Nephron (organoid): ENCODE measurements at regions not wholly inside any gene's neighbourhood (a gene's known extent, or its start where the extent isn't known, plus 50 kb on each side); places are given as distances from the start of the nearest gene placed in this dataset.
A peak's percentile ranks its signal among the peaks of the same experiment; 100 is the strongest.

ENCODE experiments used
- H3K27ac Mint-ChIP-seq, 3 experiments: 2 replicates each; pipeline ENCODE4 v1.8.0; 2020; ENCODE audit warnings: mixed read lengths in 3 of 3, mild to moderate bottlenecking in 2 of 3, moderate library complexity in 1 of 3
- H3K27me3 Mint-ChIP-seq: 2 replicates; pipeline ENCODE4 v1.8.0; 2021; ENCODE audit warnings: low read depth, mild to moderate bottlenecking, moderate library complexity, mixed read lengths
- H3K36me3 Mint-ChIP-seq: 2 replicates; pipeline ENCODE4 v1.8.0; 2020; ENCODE audit warnings: low read depth, mixed read lengths
- H3K4me1 Mint-ChIP-seq: 2 replicates; pipeline ENCODE4 v1.8.0; 2020; ENCODE audit warnings: mixed read lengths
- H3K4me3 Mint-ChIP-seq, 3 experiments: 2 replicates each; pipeline ENCODE4 v1.8.0; 2020; ENCODE audit warnings: mild to moderate bottlenecking in 3 of 3, mixed read lengths in 3 of 3, moderate library complexity in 2 of 3
- H3K9me3 Mint-ChIP-seq: 2 replicates; pipeline ENCODE4 v1.8.0; 2020; ENCODE audit warnings: mixed read lengths
- TF ChIP-seq, protein P1 (sequence below), 3 experiments: fragments of 200-600 bp; sonication (generic); IDR thresholded peaks; one replicate each; pipeline ENCODE4 v1.5.0; 2021; ENCODE audit warnings: antibody characterized with exemption in 3 of 3; ENCODE audit not compliant: unreplicated experiment in 3 of 3

DNA sequence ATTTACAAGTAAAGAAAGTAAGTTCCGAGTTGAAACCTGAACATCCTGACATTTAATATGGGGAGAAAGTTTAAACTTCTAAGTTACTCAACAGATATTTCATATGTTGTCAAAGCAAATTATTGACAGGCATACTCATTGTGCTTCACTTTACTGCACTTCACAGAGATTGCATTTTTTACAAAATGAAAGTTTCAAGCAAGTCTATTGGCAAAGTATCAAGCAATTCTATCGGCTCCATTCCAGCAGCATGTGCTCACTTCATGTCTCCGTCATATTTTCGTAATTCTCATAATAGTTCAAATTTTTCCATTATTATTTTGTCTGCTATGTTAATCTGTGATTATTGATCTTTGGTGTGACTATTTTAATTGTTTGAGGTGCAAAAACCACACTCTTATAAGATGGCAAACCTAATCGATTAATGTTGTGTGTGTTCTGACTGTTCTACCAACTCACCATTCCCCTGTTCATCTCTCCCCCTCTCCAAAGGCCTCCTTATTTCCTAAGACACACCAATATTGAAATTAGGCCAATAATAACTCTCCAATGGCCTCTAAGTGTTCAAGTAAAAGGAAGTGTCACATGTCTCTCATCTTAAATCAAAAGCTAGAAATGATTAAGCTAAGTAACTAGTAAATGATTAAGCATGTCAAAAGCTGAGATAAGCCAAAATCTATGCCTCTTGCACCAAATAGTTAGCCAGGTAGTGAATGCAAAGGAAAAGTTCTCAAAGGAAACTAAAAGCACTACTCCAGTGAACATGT, 68.2 kb upstream of the BCL9 start:
- TF ChIP-seq, protein P1, sequence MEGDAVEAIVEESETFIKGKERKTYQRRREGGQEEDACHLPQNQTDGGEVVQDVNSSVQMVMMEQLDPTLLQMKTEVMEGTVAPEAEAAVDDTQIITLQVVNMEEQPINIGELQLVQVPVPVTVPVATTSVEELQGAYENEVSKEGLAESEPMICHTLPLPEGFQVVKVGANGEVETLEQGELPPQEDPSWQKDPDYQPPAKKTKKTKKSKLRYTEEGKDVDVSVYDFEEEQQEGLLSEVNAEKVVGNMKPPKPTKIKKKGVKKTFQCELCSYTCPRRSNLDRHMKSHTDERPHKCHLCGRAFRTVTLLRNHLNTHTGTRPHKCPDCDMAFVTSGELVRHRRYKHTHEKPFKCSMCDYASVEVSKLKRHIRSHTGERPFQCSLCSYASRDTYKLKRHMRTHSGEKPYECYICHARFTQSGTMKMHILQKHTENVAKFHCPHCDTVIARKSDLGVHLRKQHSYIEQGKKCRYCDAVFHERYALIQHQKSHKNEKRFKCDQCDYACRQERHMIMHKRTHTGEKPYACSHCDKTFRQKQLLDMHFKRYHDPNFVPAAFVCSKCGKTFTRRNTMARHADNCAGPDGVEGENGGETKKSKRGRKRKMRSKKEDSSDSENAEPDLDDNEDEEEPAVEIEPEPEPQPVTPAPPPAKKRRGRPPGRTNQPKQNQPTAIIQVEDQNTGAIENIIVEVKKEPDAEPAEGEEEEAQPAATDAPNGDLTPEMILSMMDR (IDR thresholded peaks at IDR 0.05; ENCODE audit: unreplicated experiment in 3 of 3) = no peak
- peaks cover 10% of the 10 kb centered on the region for H3K4me1 Mint-ChIP-seq
- no peaks in the 10 kb centered on the region for H3K27me3 Mint-ChIP-seq
- no peak overlapping the region for H3K4me3 Mint-ChIP-seq
- H3K9me3 Mint-ChIP-seq = peaks cover under 1% of the 10 kb centered on the region
- H3K36me3 Mint-ChIP-seq = no peaks in the 10 kb centered on the region
- H3K27ac Mint-ChIP-seq = peak overlapping the region; percentile 61 to 72 (median 65)

DNA sequence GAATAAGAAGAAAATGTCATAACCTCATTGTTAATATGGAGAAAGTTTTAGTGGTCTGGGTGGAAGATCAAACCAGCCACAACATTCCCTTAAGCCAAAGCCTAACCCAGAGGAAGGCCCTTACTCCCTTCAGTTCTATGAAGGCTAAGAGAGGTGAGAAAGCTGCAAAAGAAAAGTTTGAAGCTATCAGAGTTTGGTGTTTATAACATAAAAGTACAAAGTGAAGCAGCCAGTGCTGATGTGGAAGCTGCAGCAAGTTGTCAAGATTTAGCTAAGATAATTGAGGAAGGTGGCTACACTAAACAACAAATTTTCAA, 67.6 kb upstream of the BCL9 start:
- H3K36me3 Mint-ChIP-seq = no peaks in the 10 kb centered on the region
- no peaks in the 10 kb centered on the region for H3K27me3 Mint-ChIP-seq
- peaks cover 10% of the 10 kb centered on the region for H3K4me1 Mint-ChIP-seq
- TF ChIP-seq, protein P1 (IDR thresholded peaks at IDR 0.05; ENCODE audit: unreplicated experiment in 3 of 3) = no peak
- H3K9me3 Mint-ChIP-seq = peaks cover under 1% of the 10 kb centered on the region
- no peak overlapping the region for H3K4me3 Mint-ChIP-seq
- H3K27ac Mint-ChIP-seq = peak overlapping the region; percentile 61 to 72 (median 65)

DNA sequence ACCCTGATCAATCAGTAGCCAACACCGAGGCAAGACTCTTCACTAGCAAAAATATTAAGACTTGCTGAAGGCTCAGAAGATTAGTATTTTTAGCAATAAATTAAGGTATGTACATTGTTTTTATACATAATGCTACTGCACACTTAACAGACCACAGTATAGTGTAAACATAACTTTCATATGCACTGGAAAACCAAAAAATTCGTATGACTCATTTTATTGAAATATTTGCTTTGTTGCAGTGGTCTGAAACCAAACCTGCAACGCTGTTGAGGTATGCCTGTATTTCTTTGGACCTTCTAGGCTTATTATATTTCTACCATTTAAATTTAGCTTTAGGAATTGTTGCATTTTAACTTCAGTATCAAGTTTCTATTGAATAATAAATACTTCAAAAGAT, 65.8 kb upstream of the BCL9 start:
- no peaks in the 10 kb centered on the region for H3K36me3 Mint-ChIP-seq
- TF ChIP-seq, protein P1 (IDR thresholded peaks at IDR 0.05; ENCODE audit: unreplicated experiment in 3 of 3) = no peak
- no peak overlapping the region for H3K4me3 Mint-ChIP-seq
- H3K4me1 Mint-ChIP-seq = peaks cover 10% of the 10 kb centered on the region
- peaks cover 2% of the 10 kb centered on the region for H3K9me3 Mint-ChIP-seq
- H3K27me3 Mint-ChIP-seq = no peaks in the 10 kb centered on the region
- H3K27ac Mint-ChIP-seq = no peak overlapping the region

DNA sequence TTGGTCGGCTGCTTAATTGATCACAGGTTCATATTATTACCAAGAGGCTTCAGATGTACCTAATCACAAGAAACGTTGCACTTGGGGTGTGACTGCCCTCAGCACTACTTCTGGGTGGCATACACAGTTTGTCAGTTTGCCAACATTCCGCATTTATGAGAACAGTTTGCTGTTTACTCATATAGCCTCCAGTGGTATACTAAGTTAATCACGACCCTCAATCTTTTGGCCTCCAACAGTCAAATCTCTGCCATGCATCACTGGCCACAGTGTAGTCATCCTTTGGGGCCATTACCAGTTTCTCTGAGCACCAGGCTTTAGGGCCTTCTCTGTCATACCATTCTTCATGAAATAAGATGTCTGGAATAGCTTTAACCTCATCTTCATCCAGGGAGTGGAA, 62.8 kb upstream of the BCL9 start:
- Mint-ChIP-seq H3K4me3 (no peak overlapping the region), H3K4me1 (peaks cover 1% of the 10 kb centered on the region), H3K9me3 (peaks cover 2% of the 10 kb centered on the region), H3K27me3 (no peaks in the 10 kb centered on the region), H3K27ac (no peak overlapping the region), H3K36me3 (no peaks in the 10 kb centered on the region)
- TF ChIP-seq, protein P1 (IDR thresholded peaks at IDR 0.05; ENCODE audit: unreplicated experiment in 3 of 3) = no peak

DNA sequence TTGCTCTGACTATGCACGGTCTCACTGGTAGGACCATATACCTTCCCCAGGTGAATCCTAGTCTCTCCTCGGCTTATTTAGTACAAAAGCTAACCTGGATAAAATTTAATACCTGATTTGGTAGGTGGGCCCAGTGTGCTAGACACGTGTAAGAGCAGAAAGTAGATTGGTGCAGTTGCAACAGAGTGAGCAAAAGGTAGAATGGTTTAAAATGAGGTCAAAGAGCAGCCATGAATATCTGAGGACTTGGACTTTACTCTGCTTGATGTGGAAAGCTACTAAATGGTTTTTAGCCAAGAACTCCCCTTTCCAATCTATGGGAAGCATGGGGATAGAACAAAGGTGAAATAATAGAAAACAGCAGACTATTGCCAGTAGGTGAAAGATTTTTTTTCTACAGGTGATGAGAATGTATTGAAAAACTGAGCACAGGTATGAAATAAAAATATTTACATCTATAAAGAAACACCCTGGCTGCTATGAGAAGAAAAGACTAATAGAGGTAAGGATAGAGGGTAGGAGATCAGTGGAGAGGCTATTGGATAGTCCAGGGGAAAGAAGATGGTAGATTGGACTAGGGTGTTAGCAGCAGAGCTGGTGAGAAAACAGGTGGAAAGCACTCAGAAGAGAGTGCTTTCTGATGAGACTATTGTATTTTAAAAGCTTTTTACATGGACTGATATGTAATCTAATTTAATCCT, 61.3 kb upstream of the BCL9 start:
- peaks cover 2% of the 10 kb centered on the region for H3K9me3 Mint-ChIP-seq
- TF ChIP-seq, protein P1 (IDR thresholded peaks at IDR 0.05; ENCODE audit: unreplicated experiment in 3 of 3) = no peak

DNA sequence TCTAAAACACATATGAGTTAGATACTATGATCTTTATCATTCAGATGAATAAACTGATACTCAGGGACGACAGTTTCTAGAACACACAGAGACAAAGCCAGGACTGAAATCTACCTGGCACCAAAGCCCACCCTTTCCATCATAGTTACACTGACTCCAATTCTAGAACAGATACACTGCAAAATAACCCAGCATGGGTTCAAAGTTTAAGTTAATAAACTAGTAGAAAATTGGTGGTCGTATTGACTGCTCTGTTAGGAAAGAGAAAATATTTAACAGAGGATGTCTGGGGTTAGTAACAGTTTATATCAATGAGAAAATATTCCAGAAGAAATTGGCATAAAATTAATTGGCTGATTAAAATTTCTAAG, 60.8 kb upstream of the BCL9 start:
- no peaks in the 10 kb centered on the region for H3K4me1 Mint-ChIP-seq
- TF ChIP-seq, protein P1 (IDR thresholded peaks at IDR 0.05; ENCODE audit: unreplicated experiment in 3 of 3) = no peak
- peak overlapping the region in 1 of 3 experiments; percentile 75 for H3K27ac Mint-ChIP-seq
- H3K9me3 Mint-ChIP-seq = peaks cover 2% of the 10 kb centered on the region
- H3K36me3 Mint-ChIP-seq = no peaks in the 10 kb centered on the region
- H3K27me3 Mint-ChIP-seq = no peaks in the 10 kb centered on the region
- H3K4me3 Mint-ChIP-seq = no peak overlapping the region

More for the DNA sequence above, 61.3 kb upstream of the BCL9 start:
- Mint-ChIP-seq H3K27me3 (no peaks in the 10 kb centered on the region), H3K27ac (peak overlapping the region in 1 of 3 experiments; percentile 75), H3K36me3 (no peaks in the 10 kb centered on the region), H3K4me3 (no peak overlapping the region), H3K4me1 (no peaks in the 10 kb centered on the region)
